K562 (cell line): ENCODE measurements at regions not wholly inside any gene's neighbourhood (a gene's known extent, or its start where the extent isn't known, plus 50 kb on each side); places are given as distances from the start of the nearest gene placed in this dataset.

Source experiments
- ATAC-seq: fragments of 200-7000 bp; cut with Tn5 transposase; 3 replicates; pipeline ENCODE4 v1.9.1; 2020; ENCODE audit warnings: moderate library complexity
- BruUV-seq: library from RNA; stranded (reverse); fragments of 400-500 nt; replicated peaks from 2 replicates; lab custom pipeline; 2021; lab: Mats Ljungman, UMichigan
- CTCF ChIA-PET: fragments of 300-600 bp; formaldehyde crosslinking; extraction: SDS; loops from one replicate; lab custom pipeline; 2021; ENCODE audit warnings: low intra/inter-chr PET ratio; lab: Yijun Ruan, JAX
- POLR2A ChIA-PET: fragments of 300-600, 350-650 bp; sonication (Branson Sonifier 250); formaldehyde crosslinking; extraction: SDS; loops from one replicate; lab custom pipeline; 2021; ENCODE audit warnings: antibody characterized with exemption, inconsistent platforms; lab: Yijun Ruan, JAX
- DNase-seq, 4 experiments: peaks; one replicate each; pipeline versions ENCODE4 v3.0.0 to v3.0.0-alpha.2; 2011 to 2018; ENCODE audit warnings: low spot score in 3 of 4, mixed read lengths in 3 of 4; ENCODE audit errors: extremely low read depth in 1 of 4
- FAIRE-seq: peaks from 2 replicates; lab custom pipeline; 2011; peaks lifted over from hg19 to GRCh38; lab: Jason Lieb, UNC
- H2AFZ ChIP-seq: 2 replicates; pipeline ENCODE4 v1.6.0; 2011; ENCODE audit warnings: low read depth, low read length, control low read depth, inconsistent platforms
- H3K27ac ChIP-seq: fragments of 200-600 bp; 3 replicates; pipeline ENCODE4 v1.8.0; 2011; ENCODE audit warnings: low read depth, mild to moderate bottlenecking, control low read depth, inconsistent platforms, low read length, moderate library complexity, mixed read lengths; ENCODE audit errors: extremely low read depth
- H3K27me3 ChIP-seq, 2 experiments: fragments of 300-600 bp in 1 of 2; 2 replicates in 1 of 2; 3 replicates in 1 of 2; pipeline versions ENCODE4 v1.6.0 to v1.8.0; 2011; ENCODE audit warnings: inconsistent platforms in 2 of 2, low read length in 2 of 2, mild to moderate bottlenecking in 1 of 2, mixed read lengths in 1 of 2, moderate library complexity in 1 of 2; ENCODE audit not compliant: control insufficient read depth in 2 of 2, insufficient read depth in 2 of 2
- H3K36me3 ChIP-seq: fragments of 300-600 bp; 3 replicates; pipeline ENCODE4 v1.8.0; 2011; ENCODE audit warnings: mild to moderate bottlenecking, low read length, inconsistent platforms; ENCODE audit not compliant: control insufficient read depth, insufficient read depth
- H3K4me1 ChIP-seq, 2 experiments: fragments of 200-600 bp in 1 of 2; replicated peaks in 1 of 2; 2 replicates in 1 of 2; 3 replicates in 1 of 2; pipeline versions ENCODE4 v1.5.1 to v1.8.0; 2011; ENCODE audit warnings: inconsistent platforms in 2 of 2, low read length in 2 of 2, mild to moderate bottlenecking in 1 of 2, mixed read lengths in 1 of 2, moderate library complexity in 1 of 2; ENCODE audit not compliant: control insufficient read depth in 2 of 2, insufficient read depth in 2 of 2
- H3K4me2 ChIP-seq: 2 replicates; pipeline ENCODE4 v1.6.1; 2011; ENCODE audit warnings: low read length, control low read depth, inconsistent platforms, mixed read lengths; ENCODE audit not compliant: insufficient read depth
- H3K4me3 ChIP-seq: fragments of 200-600 bp; sonication (generic), shearing (Covaris generic); 2 replicates; pipeline ENCODE4 v1.5.1; 2016; ENCODE audit warnings: control low read depth, inconsistent platforms
- H3K79me2 ChIP-seq: fragments of 200-600 bp; 3 replicates; pipeline ENCODE4 v1.8.0; 2011; ENCODE audit warnings: low read length, inconsistent platforms; ENCODE audit not compliant: control insufficient read depth, insufficient read depth
- H3K9ac ChIP-seq, 2 experiments: 2 replicates each; pipeline versions ENCODE4 v1.6.0 to v1.6.1; 2011; ENCODE audit warnings: low read depth in 2 of 2, low read length in 2 of 2, control low read depth in 1 of 2, inconsistent platforms in 1 of 2, mild to moderate bottlenecking in 1 of 2, mixed read lengths in 1 of 2; ENCODE audit not compliant: insufficient read depth in 1 of 2
- H3K9me1 ChIP-seq: one replicate; pipeline ENCODE4 v1.6.0; 2011; ENCODE audit warnings: inconsistent platforms, mild to moderate bottlenecking, low read length, moderate library complexity; ENCODE audit not compliant: control insufficient read depth, insufficient read depth
- H3K9me3 ChIP-seq: replicated peaks from 2 replicates; pipeline ENCODE4 v1.5.1; 2011; ENCODE audit warnings: low read depth, low read length, inconsistent platforms; ENCODE audit not compliant: control insufficient read depth, insufficient read depth
- H4K20me1 ChIP-seq: replicated peaks from 2 replicates; pipeline ENCODE4 v1.6.1; 2011; ENCODE audit warnings: low read length, inconsistent platforms, mixed read lengths; ENCODE audit not compliant: control insufficient read depth, insufficient read depth
- BACH1 ChIP-seq: fragments of 200-800 bp; sonication (Bioruptor generic); IDR thresholded peaks from 2 replicates; pipeline ENCODE4 v1.6.1; 2016; ENCODE audit warnings: missing genetic modification characterization, missing compliant biosample characterization
- HDAC1 ChIP-seq, 2 experiments: fragments of 450-650 bp; IDR thresholded peaks; 2 replicates each; pipeline ENCODE4 v1.6.1; 2016 to 2017; ENCODE audit warnings: inconsistent platforms in 1 of 2, mild to moderate bottlenecking in 1 of 2, moderate library complexity in 1 of 2
- LEF1 ChIP-seq: fragments of 450-650 bp; IDR thresholded peaks from 2 replicates; pipeline ENCODE4 v1.6.1; 2016; ENCODE audit warnings: mild to moderate bottlenecking
- RAD51 ChIP-seq: fragments of 450-650 bp; IDR thresholded peaks from 2 replicates; pipeline ENCODE4 v1.7.1; 2016; ENCODE audit warnings: low read depth, mild to moderate bottlenecking, borderline replicate concordance
- TARDBP ChIP-seq: fragments of 450-650 bp; IDR thresholded peaks from 2 replicates; pipeline ENCODE4 v1.6.1; 2016
- TCF7 ChIP-seq: sonication (generic); IDR thresholded peaks from 2 replicates; pipeline ENCODE4 v1.6.1; 2016; ENCODE audit warnings: antibody characterized with exemption, borderline replicate concordance
- TFE3 ChIP-seq: fragments of 450-650 bp; formaldehyde crosslinking; IDR thresholded peaks from 2 replicates; pipeline ENCODE4 v1.4.0; 2020; ENCODE audit warnings: mild to moderate bottlenecking, mixed read lengths
- ZNF316 ChIP-seq: fragments of 450-650 bp; IDR thresholded peaks from 2 replicates; pipeline ENCODE4 v1.6.1; 2016
- ZNF699 ChIP-seq: fragments of 250-450 bp; sonication (Bioruptor Pico); IDR thresholded peaks from 2 replicates; pipeline ENCODE4 v1.8.0; 2021; ENCODE audit warnings: mild to moderate bottlenecking, moderate library complexity; ENCODE audit not compliant: insufficient replicate concordance
- WGBS: fragments of 100-300 bp; shearing (Covaris generic); methylation state at CpG from one replicate; pipeline ENCODE4 v1.1.6; 2016; ENCODE audit warnings: low coverage, mixed read lengths; ENCODE audit not compliant: insufficient coverage; ENCODE audit errors: missing lambda C conversion rate; 5-methylcytosine and 5-hydroxymethylcytosine counted together
- in situ Hi-C: fragments of 300-500 bp; cut with MboI; formaldehyde crosslinking; loops from 4 replicates; pipeline ENCODE4 v1.15.0; 2018; ENCODE audit warnings: inconsistent platforms, mixed read lengths
- intact Hi-C: fragments of 100-400 bp; cut with micrococcal nuclease; formaldehyde crosslinking; loops from 2 replicates; pipeline ENCODE4 v1.14.2; 2022
- TF ChIP-seq, protein P1 (sequence below): fragments of 250-450 bp; sonication (Bioruptor Pico); IDR thresholded peaks from 2 replicates; pipeline ENCODE4 v1.5.0; 2021

GRCh38 chr14:30204431-30204980 lies 276.9 kb upstream of the PRKD1 start:
- H3K9ac ChIP-seq = no peak overlapping the region
- no peaks in the 10 kb centered on the region for H3K27me3 ChIP-seq
- FAIRE-seq (no peak), DNase-seq (no peak), ATAC-seq (no peak)
- H3K9me3 ChIP-seq = no peaks in the 10 kb centered on the region
- intact Hi-C loops = no loop called here
- CTCF ChIA-PET = no interaction called here
- in situ Hi-C loops = loop anchor here (25.0 kb wide), 2 partner anchors 667 to 1442 kb away; partner anchors contain the start of gene FOXG1
- no peak overlapping the region for H3K27ac ChIP-seq
- POLR2A ChIA-PET = no interaction called here
- TF ChIP-seq LEF1 (no peak), ZNF699 (CRISPR knock-in tag) (no peak), BACH1 (tag) (no peak), ZNF316 (peak; percentile 39; the same call in 1 of the 2 replicates)
- TF ChIP-seq, protein P1, sequence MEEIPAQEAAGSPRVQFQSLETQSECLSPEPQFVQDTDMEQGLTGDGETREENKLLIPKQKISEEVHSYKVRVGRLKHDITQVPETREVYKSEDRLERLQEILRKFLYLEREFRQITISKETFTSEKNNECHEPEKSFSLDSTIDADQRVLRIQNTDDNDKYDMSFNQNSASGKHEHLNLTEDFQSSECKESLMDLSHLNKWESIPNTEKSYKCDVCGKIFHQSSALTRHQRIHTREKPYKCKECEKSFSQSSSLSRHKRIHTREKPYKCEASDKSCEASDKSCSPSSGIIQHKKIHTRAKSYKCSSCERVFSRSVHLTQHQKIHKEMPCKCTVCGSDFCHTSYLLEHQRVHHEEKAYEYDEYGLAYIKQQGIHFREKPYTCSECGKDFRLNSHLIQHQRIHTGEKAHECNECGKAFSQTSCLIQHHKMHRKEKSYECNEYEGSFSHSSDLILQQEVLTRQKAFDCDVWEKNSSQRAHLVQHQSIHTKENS (CRISPR knock-in tag) = no peak
- 0% methylated on average over 2 of the region's 2 CpGs for WGBS
- no peaks in the 10 kb centered on the region for H3K4me1 ChIP-seq
- no peaks in the 10 kb centered on the region for H4K20me1 ChIP-seq
- no peak overlapping the region for H2AFZ ChIP-seq
- H3K79me2 ChIP-seq = no peaks in the 10 kb centered on the region
- H3K36me3 ChIP-seq = no peaks in the 10 kb centered on the region
- no TSS peak for BruUV-seq
- no peak overlapping the region for H3K4me3 ChIP-seq
- H3K4me2 ChIP-seq = no peak overlapping the region
- no peaks in the 10 kb centered on the region for H3K9me1 ChIP-seq

DNA sequence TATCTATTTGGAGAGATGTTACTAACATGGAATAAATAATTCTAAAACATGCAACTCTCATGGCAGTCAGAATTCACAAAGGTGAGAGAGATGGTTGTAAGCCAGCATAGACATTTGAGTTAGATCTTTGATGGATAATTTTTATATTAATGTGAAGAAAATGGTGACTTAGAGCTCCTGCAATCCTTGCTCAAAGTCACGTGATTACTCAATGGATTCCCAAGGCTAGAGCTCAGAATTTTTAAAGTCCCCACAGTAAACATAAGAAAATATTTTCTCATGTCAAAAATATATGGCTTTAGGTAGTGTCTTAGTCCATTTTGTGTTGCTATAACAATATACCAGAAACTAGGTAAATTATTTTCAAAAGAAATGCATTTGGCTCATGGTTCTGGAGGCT lies 281.5 kb upstream of the PRKD1 start:
- Histone ChIP-seq H3K9me1 (no peaks in the 10 kb centered on the region), H2AFZ (no peak overlapping the region), H3K4me2 (no peak overlapping the region), H3K36me3 (no peaks in the 10 kb centered on the region), H3K4me1 (no peaks in the 10 kb centered on the region), H4K20me1 (no peaks in the 10 kb centered on the region), H3K79me2 (no peaks in the 10 kb centered on the region), H3K9ac (no peak overlapping the region), H3K27ac (no peak overlapping the region), H3K9me3 (no peaks in the 10 kb centered on the region), H3K4me3 (no peak overlapping the region), H3K27me3 (no peaks in the 10 kb centered on the region)
- intact Hi-C loops = no loop called here
- FAIRE-seq (no peak), ATAC-seq (no peak), DNase-seq (no peak)
- POLR2A ChIA-PET = no interaction called here
- BruUV-seq = no TSS peak
- in situ Hi-C loops = loop anchor here (25.0 kb wide), 2 partner anchors 672 to 1447 kb away; partner anchors contain the start of gene FOXG1
- WGBS = 0% methylated on average over 1 of the region's 1 CpG
- CTCF ChIA-PET = no interaction called here
- TF ChIP-seq RAD51 (peak; percentile 25; the same call in 1 of the 2 replicates), TARDBP (no peak), TFE3 (CRISPR knock-in tag) (peak; percentile 85), HDAC1 (IDR thresholded peaks at IDR 0.05) (no peak), TCF7 (no peak)
